ENCODE measurements at regions not wholly inside any gene's neighbourhood (a gene's known extent, or its start where the extent isn't known, plus 50 kb on each side); places are given as distances from the start of the nearest gene placed in this dataset.
A peak's percentile ranks its signal among the peaks of the same experiment; 100 is the strongest.
"Not testable (repeated sequence)": the region's sequence is repeated elsewhere in the genome, so short reads cannot be mapped to it uniquely, and the experiment has no call there.

DNA sequence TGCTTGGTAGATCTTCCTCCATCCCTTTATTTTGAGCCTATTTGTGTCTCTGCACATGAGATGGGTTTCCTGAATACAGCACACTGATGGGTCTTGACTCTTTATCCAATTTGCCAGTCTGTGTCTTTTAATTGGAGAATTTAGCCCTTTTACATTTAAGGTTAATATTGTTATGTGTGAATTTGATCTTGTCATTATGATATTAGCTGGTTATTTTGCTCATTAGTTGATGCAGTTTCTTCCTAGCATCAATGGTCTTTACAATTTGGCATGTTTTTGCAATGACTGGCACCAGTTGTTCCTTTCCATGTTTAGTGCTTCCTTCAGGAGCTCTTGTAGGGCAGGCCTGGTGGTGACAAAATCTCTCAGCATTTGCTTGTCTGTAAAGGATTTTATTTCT, 72.4 kb downstream of the HNRNPD start:
- not testable (repeated sequence) for DNase-seq

DNA sequence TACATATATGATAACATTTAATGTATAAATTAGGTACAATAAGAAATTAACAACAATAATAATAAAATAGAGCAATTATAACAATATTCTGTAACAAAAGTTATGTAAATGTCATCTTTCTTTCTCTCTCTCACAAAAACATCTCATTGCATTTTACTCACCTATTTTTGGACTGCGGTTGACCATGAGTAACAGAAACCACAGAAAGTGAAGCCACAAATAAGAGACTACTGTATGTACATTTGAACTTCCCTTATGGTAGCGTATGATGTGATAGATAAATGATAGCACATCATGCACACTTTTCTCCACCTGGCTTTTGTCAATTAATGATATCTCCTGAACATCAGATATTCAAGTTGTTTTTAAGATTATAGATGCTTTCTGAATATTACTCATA, 80.5 kb downstream of the HNRNPD start:
- no peak for DNase-seq

DNA sequence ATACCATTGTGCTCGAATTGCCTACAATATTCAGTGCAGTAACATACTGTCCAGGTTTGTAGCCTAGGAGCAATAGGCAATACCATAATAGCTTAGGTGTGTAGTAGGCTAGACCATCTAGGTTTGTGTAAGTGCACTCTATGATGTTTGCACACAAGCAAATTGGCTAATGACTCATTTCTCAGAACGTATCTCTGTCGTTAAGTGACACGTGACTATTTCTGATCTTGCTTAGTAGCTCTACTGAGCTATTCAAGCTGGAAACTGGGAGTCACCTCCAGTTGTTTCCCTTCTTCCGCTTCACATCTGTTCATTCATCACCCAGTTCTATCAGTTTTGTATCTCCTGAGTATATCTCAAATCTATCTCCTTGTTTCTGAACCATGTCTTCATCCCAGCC, 86.1 kb downstream of the HNRNPD start:
- DNase-seq = no peak

DNA sequence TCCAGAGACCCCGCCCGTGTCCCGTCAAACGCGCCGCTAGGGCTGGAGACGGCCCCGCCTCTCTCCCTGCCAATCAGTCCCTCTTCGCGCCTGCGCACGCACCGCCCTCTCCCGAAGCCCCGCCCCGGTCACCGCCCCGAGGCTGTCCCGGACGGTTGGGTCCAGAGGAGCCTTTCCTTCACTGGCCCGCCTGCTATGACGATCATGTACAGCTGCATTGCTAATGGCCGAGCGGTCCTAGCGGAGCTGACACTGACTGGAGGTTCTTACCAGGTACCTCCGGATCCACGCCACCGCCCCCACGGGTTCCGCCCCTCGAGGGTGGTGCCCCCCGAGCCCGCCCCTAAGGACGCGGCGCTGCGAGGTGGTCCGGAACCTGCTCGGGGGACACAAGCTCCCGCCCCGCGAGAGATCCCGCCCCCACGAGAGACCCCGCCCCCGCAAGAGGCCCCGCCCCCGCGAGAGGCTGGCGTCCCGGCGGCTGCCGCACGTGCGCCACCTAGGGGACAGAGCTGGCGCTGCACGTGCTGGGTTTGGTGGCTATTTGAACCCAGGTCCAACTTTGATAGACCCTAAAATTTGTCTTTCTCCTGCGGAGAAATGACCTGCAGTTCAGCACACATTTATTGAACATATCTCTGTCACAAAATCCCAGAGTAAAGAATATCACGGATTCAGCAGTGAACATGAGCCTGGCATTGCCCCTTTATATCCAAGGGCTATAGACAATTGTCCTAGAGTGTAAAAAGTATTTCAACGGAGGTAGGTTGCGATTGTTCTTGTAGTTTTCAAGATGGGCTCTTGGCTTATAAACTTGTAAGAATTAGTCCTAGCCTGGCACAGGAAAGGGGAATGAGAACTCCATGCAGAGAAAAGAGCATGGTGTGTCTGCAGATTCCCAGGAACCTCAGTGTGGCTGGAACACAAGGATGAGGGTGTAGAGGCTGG, 88.7 kb downstream of the HNRNPD start:
- DNase-seq = peak; percentile 96

DNA sequence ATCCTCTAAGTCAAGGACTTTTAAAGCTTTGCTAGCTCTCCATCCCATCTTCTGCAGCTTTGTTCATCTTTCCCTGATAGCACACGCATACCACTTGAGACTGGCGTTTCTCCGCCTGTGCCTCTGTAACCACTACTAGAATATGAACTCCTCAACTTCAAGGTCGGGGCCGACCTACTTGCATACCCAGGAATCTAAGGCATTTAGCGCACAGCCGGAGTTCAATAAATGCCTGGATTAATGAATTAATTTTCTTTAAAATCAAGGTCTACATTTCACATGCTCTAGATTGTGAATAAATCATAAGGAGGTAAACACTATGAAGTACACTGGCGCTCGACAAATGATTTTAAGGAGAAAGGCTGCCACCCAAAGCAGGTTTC, 89.3 kb downstream of the HNRNPD start:
- no peak for DNase-seq

DNA sequence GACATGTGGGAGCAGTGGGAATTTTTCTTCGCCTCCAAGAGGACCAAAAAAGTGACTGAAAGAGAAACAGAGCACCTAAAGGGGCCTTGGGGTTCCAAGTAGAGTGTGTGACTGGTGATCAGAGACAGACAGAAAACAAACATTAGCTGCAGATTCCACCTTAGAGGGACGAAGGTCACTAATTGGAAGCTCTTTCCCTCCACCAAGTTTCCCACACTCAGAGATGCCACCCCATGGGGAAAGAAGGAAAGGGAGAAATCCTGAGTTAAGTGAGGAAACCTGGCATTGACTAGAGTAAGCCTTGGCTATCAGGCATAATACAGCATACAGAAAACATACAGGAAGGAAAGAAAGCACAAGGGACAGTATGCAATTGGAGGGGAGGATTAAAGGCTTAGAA, 90.9 kb downstream of the HNRNPD start:
- no peak for DNase-seq

DNA sequence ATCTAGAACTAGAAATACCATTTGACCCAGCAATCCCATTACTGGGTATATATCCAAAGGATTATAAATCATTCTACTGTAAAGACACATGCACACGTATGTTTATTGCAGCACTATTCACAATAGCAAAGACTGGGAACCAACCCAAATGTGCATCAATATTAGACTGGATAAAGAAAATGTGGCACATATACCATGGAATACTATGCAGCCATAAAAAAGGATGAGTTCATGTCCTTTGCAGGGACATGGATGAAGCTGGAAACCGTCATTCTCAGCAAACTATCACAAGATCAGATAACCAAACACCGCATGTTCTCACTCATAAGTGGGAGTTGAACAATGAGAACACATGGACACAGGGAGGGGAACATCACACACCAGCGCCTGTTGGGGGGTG, 94.2 kb downstream of the HNRNPD start:
- DNase-seq = not testable (repeated sequence)

DNA sequence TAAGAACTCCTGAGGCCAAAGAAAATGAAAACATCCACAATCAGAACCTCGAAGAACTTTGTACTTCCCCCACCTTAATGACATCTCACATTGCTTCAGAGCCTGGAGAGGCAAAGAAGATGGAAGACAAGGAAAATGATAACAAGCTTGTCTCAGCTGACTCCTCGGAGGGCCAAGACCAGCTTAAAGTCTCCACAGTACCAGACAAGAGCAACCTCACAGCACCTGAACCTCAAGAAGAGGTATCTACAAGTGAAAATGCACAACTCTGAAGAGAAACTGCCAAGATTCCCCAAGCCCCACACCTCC, 97.5 kb downstream of the HNRNPD start:
- DNase-seq = no peak

DNA sequence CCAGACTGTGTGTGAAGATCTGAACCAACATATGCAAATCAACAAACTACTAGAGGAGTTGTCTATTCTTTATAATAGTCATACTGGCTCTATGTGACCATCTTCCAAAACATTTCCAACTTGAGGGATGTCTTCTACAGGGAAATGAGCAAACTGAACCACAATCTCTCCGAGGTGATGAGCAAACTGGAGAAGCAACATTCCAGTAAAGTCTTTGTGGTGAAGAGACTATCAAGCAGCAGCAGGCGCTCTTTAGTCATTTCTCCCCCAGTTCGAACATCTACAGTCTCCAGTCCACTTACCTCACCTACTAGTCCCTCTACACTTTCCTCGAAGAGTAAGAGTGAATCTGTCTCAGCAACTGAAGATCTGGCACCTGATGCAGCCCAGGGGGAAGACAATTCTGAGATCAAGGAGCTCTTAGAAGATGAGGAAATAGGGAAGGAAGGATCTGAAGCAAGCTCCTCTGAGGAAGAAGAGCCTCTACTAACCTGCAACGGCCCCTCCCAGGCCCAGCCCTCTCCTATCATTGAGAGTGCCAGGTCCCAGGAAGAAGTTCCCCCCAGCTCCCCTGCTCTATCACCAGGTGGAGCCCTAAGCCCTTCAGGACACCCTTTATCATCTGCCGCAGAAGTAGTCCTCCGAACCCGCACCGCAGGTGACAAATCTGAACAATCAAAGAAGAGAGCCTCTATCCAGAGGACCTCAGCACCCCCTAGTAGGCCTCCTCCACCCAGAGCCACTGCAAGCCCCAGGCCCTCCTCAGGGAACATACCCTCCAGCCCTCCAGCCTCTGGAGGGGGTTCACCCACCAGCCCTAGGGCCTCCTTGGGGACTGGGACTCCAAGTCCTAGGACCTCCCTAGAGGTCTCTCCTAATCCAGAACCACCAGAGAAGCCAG, 98.1 kb downstream of the HNRNPD start:
- no peak for DNase-seq

DNA sequence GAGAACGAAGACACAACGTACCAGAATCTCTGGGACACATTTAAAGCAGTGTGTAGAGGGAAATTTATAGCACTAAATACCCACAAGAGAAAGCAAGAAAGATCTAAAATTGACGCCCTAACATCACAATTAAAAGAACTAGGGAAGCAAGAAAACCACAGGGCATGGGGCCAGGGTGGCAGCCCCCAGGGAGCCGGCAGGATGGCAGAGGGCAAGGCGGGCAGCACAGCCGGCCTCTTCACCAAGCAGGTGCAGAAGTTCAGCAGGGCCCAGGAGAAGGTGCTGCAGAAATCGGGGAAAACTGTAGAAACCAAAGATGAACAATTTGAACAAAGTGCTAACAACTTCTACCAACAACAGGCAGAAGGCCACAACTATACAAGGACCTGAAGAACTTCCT, 99.1 kb downstream of the HNRNPD start:
- DNase-seq = not testable (repeated sequence)

DNA sequence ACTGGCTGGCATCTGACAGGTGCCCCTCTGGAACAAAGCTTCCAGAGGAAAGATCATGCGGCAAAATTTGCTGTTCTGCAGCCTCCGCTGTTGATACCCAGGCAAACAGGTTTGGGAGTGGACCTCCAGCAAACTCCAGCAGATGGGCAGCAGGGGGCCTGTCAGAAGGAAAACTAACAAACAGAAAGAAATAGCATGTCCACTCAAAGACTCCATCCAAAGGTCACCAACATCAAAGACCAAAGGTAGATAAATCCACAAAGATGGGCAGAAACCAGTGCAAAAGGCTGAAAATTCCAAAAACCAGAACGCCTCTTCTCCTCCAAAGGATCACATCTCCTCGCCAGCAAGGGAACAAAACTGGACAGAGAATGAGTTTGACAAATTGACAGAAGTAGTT, 101.3 kb downstream of the HNRNPD start:
- not testable (repeated sequence) for DNase-seq

DNA sequence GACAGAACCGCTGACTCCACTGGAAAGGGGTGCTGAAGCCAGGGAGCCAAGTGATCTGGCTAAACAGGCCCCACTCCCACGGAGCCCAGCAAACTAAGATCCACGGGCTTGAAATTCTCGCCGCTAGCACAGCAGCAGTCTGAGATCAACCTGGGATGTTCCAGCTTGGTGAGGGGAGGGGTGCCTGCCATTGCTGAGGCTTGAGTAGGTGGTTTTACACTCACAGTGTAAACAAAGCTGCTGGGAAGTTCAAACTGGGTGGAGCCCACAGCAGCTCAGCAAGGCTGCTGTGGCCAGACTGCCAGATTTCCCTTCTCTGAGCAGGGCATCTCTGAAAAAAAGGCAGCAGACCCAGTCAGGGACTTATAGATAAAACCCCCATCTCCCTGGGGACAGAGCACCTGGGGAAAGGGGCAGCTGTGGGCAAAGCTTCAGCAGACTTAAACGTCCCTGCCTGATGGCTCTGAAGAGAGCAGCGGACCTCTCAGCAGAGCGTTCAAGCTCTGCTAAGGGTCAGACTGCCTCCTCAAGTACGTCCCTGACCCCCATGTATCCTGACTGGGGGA, 101.8 kb downstream of the HNRNPD start:
- not testable (repeated sequence) for DNase-seq

DNA sequence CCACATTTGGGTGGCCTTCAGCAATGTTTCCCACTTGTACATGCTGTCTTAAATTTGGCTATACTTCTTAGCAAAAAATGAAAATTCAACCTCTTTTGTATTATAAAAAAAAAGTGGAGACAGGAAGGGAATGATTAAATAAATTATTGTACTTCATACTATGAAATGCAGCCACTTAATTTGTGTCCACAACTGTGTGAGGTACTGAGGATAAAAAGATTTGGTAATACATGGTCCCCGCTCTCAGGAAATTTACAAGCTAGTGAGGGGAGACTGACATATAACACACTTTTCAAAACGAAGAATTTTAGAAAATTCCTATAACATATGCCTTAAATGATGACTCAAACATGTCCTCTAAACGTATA, 105.0 kb downstream of the HNRNPD start:
- DNase-seq = no peak

DNA sequence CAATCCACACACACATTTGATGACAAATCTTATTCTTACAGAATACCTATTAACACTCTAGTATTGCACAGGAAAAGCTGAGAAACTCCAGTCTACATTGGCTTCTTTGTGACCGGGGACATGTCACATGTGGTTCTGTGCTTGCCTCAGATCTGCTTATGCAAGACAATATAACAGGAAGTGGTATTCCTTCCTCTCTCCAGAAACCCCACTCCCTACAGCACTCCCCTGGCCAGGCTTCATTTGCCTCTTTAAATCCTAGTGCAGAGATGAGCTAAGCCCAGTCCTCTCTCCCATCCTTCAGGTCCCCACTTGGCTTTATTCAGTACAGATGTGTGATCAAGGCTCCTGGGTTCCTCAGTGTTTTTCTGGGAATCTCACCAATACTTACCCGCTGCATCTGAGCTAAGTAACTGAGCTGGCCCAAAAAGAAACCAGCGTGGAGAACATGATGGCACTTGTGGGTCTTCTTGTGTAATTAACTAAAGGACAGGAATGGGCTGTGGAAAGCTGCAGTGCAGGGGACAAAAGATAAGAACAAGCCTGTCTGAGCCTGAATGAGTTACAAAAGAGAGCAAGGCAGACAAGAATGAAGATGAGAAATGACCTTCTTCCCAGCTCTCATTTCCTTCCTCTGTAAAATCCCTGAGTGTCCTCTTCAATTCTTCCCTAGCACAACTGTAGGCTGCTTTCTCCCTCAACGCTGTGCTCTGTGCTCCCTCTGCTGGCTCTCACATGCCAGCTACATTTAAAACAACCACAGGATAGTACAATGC, 105.6 kb downstream of the HNRNPD start:
- peak in 1 of 2 donors; percentile 55 for DNase-seq

DNA sequence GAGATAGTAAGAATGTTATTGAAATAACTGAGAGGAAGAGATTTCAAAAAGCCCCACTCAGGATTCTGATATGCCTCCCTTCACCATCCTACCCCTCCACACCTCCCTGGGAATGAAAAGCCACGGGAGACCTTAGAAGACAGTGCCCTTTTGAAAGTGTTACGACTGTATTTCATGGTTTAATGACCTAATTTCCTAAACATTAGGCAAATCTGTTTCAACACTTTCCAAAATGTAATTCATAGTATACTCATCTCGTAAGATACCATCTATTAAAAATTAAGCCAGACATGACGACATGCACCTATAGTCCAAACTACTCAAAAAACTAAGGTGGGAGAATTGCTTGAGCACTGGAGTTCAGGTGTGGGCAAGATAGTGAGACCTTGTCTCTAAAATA, 106.3 kb downstream of the HNRNPD start:
- DNase-seq = no peak

DNA sequence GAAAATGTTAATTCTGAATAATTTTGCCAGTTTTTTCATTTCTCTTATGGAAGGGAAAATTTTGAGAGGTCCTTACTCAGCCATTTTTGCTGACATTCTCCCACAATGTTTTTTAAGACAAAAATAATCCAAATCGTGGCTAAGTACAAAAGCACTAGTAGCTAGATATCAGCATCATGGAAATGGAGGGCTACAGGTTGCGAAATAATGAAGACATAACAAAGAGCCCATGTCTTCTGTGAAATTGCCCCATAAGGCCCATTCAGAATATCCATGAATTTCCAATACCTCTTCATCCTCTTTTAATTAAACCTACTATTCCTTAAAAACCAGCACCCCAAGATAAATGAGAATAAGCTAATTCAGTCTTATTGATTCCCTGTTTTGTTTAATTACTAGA, 107.4 kb downstream of the HNRNPD start:
- DNase-seq = no peak

DNA sequence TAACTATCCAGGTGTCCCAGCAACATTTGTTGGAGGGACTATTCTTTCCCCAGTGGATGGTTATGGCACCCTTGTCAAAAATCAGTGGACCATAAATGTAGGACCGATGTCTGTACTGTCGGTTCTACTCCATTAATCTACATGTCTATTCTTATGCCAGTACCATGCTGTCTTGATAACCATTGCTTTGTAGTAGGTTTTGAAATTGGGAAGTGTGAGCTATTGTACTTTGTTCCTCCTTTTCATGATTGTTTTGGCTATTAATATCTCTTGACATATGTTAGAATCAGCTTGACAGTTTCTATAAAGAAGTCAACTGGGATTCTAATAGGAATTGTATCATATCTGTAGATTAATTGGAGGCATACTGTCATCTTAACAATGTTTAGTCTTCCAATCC, 112.7 kb downstream of the HNRNPD start:
- DNase-seq = no peak

DNA sequence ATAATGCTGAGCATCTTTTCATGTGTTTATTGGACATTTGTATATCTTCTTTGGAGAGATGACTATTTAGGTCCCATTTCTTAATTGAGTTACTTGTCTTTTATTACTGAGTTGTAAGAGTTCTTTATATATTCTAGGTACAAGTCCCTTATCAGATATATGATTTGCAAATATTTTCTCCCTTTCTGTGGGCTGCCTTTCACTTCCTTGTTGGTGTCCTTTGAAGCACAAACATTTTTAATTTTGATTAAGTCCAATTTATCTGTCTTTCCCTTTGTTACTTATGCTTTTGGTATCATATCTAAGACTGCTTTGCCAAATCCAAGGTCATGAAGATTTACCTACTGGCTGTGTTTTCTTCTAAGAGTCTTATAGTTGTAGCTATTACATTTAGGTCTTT, 113.2 kb downstream of the HNRNPD start:
- DNase-seq = no peak

DNA sequence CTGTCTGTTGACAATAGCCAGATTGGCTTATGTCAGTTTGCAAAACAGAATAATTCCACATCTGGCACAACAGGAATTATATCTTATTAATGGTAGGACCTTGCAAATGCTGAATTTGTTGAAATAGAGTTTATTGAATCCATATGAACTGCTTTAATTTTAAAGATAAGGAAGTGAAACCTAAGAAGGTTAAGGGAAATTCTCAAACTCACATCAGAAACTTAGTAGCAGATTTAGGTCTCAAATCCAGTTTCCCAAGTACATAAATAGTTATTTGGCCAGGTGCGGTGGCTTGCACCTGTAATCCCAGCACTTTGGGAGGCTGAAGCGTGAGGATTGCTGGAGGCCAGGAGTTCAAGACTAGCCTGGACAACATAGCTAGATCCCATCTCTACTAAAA, 117.1 kb downstream of the HNRNPD start:
- DNase-seq = no peak

DNA sequence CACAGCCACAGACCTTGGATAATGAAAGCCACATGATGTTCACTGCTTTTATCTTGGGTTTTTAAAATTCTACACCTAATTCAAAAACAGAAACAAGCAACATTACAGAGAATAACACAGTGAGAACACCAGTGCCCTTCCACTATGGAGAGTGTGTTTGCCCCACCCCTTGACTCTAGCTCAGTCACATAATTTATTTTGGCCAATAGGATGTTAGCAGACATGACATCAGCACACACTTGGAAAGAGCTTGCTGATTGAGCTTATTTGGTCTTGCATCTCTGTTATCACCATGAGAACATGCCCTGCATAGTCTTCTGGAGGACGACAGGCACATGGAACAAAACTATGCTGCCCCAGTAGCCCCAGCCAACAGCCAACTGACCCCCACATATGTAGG, 118.1 kb downstream of the HNRNPD start:
- DNase-seq = no peak

DNA sequence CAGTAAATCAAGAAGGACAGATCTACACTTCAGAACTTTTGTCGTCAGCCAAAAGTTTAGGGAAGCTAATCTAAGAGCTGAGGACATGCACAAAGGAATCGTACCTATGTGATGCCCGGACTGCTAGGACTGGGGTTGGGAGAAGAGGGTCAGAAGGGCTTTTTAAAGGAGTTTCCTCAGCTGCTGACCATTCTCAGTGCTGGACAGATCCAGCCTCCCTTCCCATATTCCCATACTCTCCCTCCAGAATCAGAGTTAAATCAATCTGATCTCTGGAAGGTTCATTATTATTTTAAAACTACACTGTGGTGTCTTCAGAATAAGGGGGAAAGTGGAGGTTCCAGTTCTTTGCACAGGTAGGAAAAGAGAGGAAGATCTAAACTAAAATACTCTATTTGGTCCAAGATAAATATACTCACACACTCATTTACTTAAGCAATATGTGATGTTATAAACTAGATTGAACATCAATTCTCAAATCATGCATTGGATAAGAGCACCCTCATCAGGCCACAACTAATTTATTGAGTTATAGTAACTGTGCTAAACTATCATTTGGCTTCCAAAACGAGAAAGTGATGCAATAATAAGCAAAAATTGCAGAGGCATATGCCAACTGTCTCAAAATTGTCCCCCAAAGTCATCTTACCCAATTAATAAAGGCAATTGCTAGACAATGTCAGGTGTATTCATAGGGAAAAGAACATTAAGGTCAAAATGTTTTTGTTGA, 124.7 kb downstream of the HNRNPD start:
- DNase-seq = no peak

All from right lung (tissue), 2 donors.